GM12878 (cell line): ENCODE measurements at regions not wholly inside any gene's neighbourhood (a gene's known extent, or its start where the extent isn't known, plus 50 kb on each side); places are given as distances from the start of the nearest gene placed in this dataset.

Experiments used
- ATAC-seq: fragments of 200-7000 bp; cut with Tn5 transposase; 3 replicates; pipeline ENCODE4 v1.9.1; 2020; ENCODE audit warnings: mild to moderate bottlenecking, moderate library complexity
- BruUV-seq: library from RNA; stranded (reverse); fragments of 400-500 nt; replicated peaks from 2 replicates; lab custom pipeline; 2021; lab: Mats Ljungman, UMichigan
- CTCF ChIA-PET: fragments of 300-600 bp; sonication (Branson Sonifier 250); formaldehyde crosslinking; extraction: SDS; loops from one replicate; lab custom pipeline; 2021; ENCODE audit warnings: inconsistent platforms; lab: Yijun Ruan, JAX
- POLR2A ChIA-PET: fragments of 350-600 bp; formaldehyde crosslinking; extraction: SDS; loops from one replicate; lab custom pipeline; 2021; ENCODE audit warnings: inconsistent platforms; lab: Charles Lee
- RAD21 ChIA-PET: fragments of 300-600 bp; sonication (Branson Sonifier 250); formaldehyde crosslinking; loops from one replicate; lab custom pipeline; 2023; ENCODE audit warnings: antibody characterized with exemption; ENCODE audit not compliant: unreplicated experiment; lab: Charles Lee
- SMC1A ChIA-PET: fragments of 300-600 bp; sonication (Branson Sonifier 250); formaldehyde crosslinking; loops from one replicate; lab custom pipeline; 2023; ENCODE audit not compliant: unreplicated experiment, uncharacterized antibody; lab: Charles Lee
- DNase-seq: peaks from one replicate; pipeline ENCODE4 v3.0.0-alpha.2; 2011; ENCODE audit warnings: low read depth, low spot score
- FAIRE-seq: peaks from 3 replicates; lab custom pipeline; 2011; peaks lifted over from hg19 to GRCh38; lab: Jason Lieb, UNC
- H2AFZ ChIP-seq: 2 replicates; pipeline ENCODE4 v1.6.0; 2011; ENCODE audit warnings: low read depth, low read length, control low read depth; ENCODE audit not compliant: control insufficient read depth
- H3K27ac ChIP-seq: 2 replicates; pipeline ENCODE4 v1.5.1; 2011; ENCODE audit warnings: control low read depth; ENCODE audit not compliant: control insufficient read depth, insufficient read depth
- H3K27me3 ChIP-seq, 2 experiments: replicated peaks in 1 of 2; 2 replicates each; pipeline versions ENCODE4 v1.6.0 to v1.6.1; 2011; ENCODE audit warnings: low read length in 1 of 2; ENCODE audit not compliant: control insufficient read depth in 2 of 2, insufficient read depth in 2 of 2
- H3K36me3 ChIP-seq, 2 experiments: 2 replicates each; pipeline ENCODE4 v1.5.1; 2011; ENCODE audit warnings: low read length in 1 of 2; ENCODE audit not compliant: control insufficient read depth in 2 of 2, insufficient read depth in 2 of 2
- H3K4me1 ChIP-seq: 2 replicates; pipeline ENCODE4 v1.6.1; 2011; ENCODE audit warnings: mild to moderate bottlenecking, low read length, moderate library complexity, mixed read lengths; ENCODE audit not compliant: control insufficient read depth, insufficient read depth
- H3K4me2 ChIP-seq: 2 replicates; pipeline ENCODE4 v1.6.0; 2011; ENCODE audit warnings: control low read depth; ENCODE audit not compliant: control insufficient read depth, insufficient read depth
- H3K4me3 ChIP-seq: fragments of 200-600 bp; sonication (generic); 2 replicates; pipeline ENCODE4 v1.5.1; 2016
- H3K79me2 ChIP-seq: 2 replicates; pipeline ENCODE4 v1.6.0; 2011; ENCODE audit warnings: low read length; ENCODE audit not compliant: control insufficient read depth, insufficient read depth
- H3K9ac ChIP-seq: 2 replicates; pipeline ENCODE4 v1.8.0; 2011; ENCODE audit warnings: low read length, control low read depth, mixed read lengths; ENCODE audit not compliant: control insufficient read depth, insufficient read depth
- H3K9me3 ChIP-seq: replicated peaks from 3 replicates; pipeline ENCODE4 v1.5.1; 2011; ENCODE audit warnings: mild to moderate bottlenecking, low read length; ENCODE audit not compliant: control insufficient read depth, insufficient read depth
- H4K20me1 ChIP-seq: 2 replicates; pipeline ENCODE4 v1.6.0; 2011; ENCODE audit not compliant: control insufficient read depth, insufficient read depth
- BHLHE40 ChIP-seq, 2 experiments: fragments of 450-650 bp in 1 of 2; IDR thresholded peaks; 2 replicates each; pipeline ENCODE4 v1.6.1; 2011 to 2017; ENCODE audit warnings: low read depth in 2 of 2, borderline replicate concordance in 1 of 2, improper control_type of control experiment in 1 of 2, low read length in 1 of 2, mild to moderate bottlenecking in 1 of 2
- ELK1 ChIP-seq: IDR thresholded peaks from 2 replicates; pipeline ENCODE4 v1.6.1; 2012; ENCODE audit warnings: low read depth, low read length, improper control_type of control experiment
- FOS ChIP-seq: IDR thresholded peaks from 3 replicates; pipeline ENCODE4 v1.6.1; 2011; ENCODE audit warnings: borderline replicate concordance; ENCODE audit not compliant: insufficient read length; ENCODE audit errors: extremely low read depth
- GABPA ChIP-seq: IDR thresholded peaks from 2 replicates; pipeline ENCODE4 v1.6.1; 2014; ENCODE audit warnings: antibody characterized with exemption, low read depth, mild to moderate bottlenecking, inconsistent platforms
- MEF2A ChIP-seq: IDR thresholded peaks from 2 replicates; pipeline ENCODE4 v1.6.1; 2011; ENCODE audit warnings: low read depth, mild to moderate bottlenecking, low read length, moderate library complexity; ENCODE audit not compliant: insufficient read depth
- SIN3A ChIP-seq: IDR thresholded peaks from 2 replicates; pipeline ENCODE4 v1.6.1; 2012; ENCODE audit warnings: low read depth, low read length, improper control_type of control experiment
- SREBF2 ChIP-seq: IDR thresholded peaks from 2 replicates; pipeline ENCODE4 v1.6.1; 2012; ENCODE audit warnings: mild to moderate bottlenecking, low read length
- TARDBP ChIP-seq: IDR thresholded peaks from 2 replicates; pipeline ENCODE4 v1.6.1; 2016; ENCODE audit warnings: borderline replicate concordance
- WGBS: methylation state at CpG from one replicate; pipeline ENCODE4 v1.1.6; 2016; ENCODE audit warnings: low lambda C conversion rate; ENCODE audit not compliant: insufficient replicate concordance, insufficient coverage; ENCODE audit errors: missing lambda C conversion rate; 5-methylcytosine and 5-hydroxymethylcytosine counted together
- in situ Hi-C: fragments of 300-500 bp; cut with MboI; formaldehyde crosslinking; loops from 9 replicates; pipeline ENCODE4 v1.14.3; 2018; ENCODE audit warnings: mixed read lengths
- intact Hi-C: fragments of 100-400 bp; cut with micrococcal nuclease; formaldehyde crosslinking; loops from one replicate; pipeline ENCODE4 v1.14.2; 2022; ENCODE audit not compliant: unreplicated experiment

GRCh38 chr1:91611483-91611917 is 110.8 kb downstream of the CDC7 start:
- H2AFZ ChIP-seq, result no peak overlapping the region
- no peaks in the 10 kb centered on the region for H3K79me2 ChIP-seq
- in situ Hi-C loops (no loop called here), intact Hi-C loops (no loop called here)
- TF ChIP-seq SIN3A (no peak), TARDBP (no peak), SREBF2 (no peak)
- CTCF ChIA-PET, result interaction anchor here (0.6 kb wide), 1 partner anchor 92 kb away, joined by 3 read pairs; no protein-coding TSS in a partner anchor
- DNase-seq, result no peak
- ATAC-seq, result no peak
- H3K9me3 ChIP-seq, result no peaks in the 10 kb centered on the region
- SMC1A ChIA-PET, result interaction anchor here (1.5 kb wide), 1 partner anchor 9 kb away, joined by 4 read pairs; no protein-coding TSS in a partner anchor
- 83% methylated on average over 12 of the region's 12 CpGs for WGBS
- H4K20me1 ChIP-seq, result no peaks in the 10 kb centered on the region
- H3K27me3 ChIP-seq, result no peaks in the 10 kb centered on the region
- RAD21 ChIA-PET, result interaction anchor here (0.9 kb wide), 1 partner anchor 99 kb away, joined by 3 read pairs; no protein-coding TSS in a partner anchor
- no peak overlapping the region for H3K9ac ChIP-seq
- POLR2A ChIA-PET, result no interaction called here
- H3K4me2 ChIP-seq, result no peak overlapping the region
- no peaks in the 10 kb centered on the region for H3K36me3 ChIP-seq
- no peak overlapping the region for H3K27ac ChIP-seq
- no peaks in the 10 kb centered on the region for H3K4me1 ChIP-seq
- no TSS peak for BruUV-seq
- no peak overlapping the region for H3K4me3 ChIP-seq
- FAIRE-seq, result no peak

GRCh38 chr1:91613595-91613994 is 112.9 kb downstream of the CDC7 start:
- H3K27me3 ChIP-seq, result no peaks in the 10 kb centered on the region
- in situ Hi-C loops, result no loop called here
- RAD21 ChIA-PET, result no interaction called here
- TF ChIP-seq GABPA, result no peak
- TF ChIP-seq FOS, result no peak
- TF ChIP-seq ELK1, result no peak
- TF ChIP-seq BHLHE40 (IDR thresholded peaks at IDR 0.05; ENCODE audit: borderline replicate concordance in 1 of 2, low read depth in 2 of 2, low read length in 1 of 2), result no peak
- no peak for TF ChIP-seq MEF2A
- TF ChIP-seq, all 136 proteins: peak for 0
- ChIA-PET SMC1A (no interaction called here), POLR2A (no interaction called here), CTCF (no interaction called here)
- H3K4me2 ChIP-seq, result no peak overlapping the region
- FAIRE-seq (no peak), DNase-seq (no peak), ATAC-seq (no peak)
- no peak overlapping the region for H3K9ac ChIP-seq
- no peak overlapping the region for H3K4me3 ChIP-seq
- BruUV-seq, result no TSS peak
- H4K20me1 ChIP-seq, result no peaks in the 10 kb centered on the region
- H3K9me3 ChIP-seq, result no peaks in the 10 kb centered on the region
- intact Hi-C loops, result no loop called here
- H3K27ac ChIP-seq, result no peak overlapping the region
- no peak overlapping the region for H2AFZ ChIP-seq
- 83% methylated on average over 1 of the region's 1 CpG for WGBS
- H3K36me3 ChIP-seq, result no peaks in the 10 kb centered on the region
- no peaks in the 10 kb centered on the region for H3K79me2 ChIP-seq
- no peaks in the 10 kb centered on the region for H3K4me1 ChIP-seq
